Endodermal cell (in vitro differentiated cells): ENCODE measurements at regions not wholly inside any gene's neighbourhood (a gene's known extent, or its start where the extent isn't known, plus 50 kb on each side); places are given as distances from the start of the nearest gene placed in this dataset.

Experiments used
- DNase-seq: peaks from one replicate; pipeline ENCODE4 v3.0.0-alpha.2; 2017
- H3K27ac ChIP-seq: 2 replicates; pipeline ENCODE4 v1.5.1; 2013; ENCODE audit warnings: mild to moderate bottlenecking, low read depth, low read length, moderate library complexity
- H3K27me3 ChIP-seq: 2 replicates; pipeline ENCODE4 v1.6.1; 2013; ENCODE audit warnings: mild to moderate bottlenecking, low read length, moderate library complexity; ENCODE audit not compliant: insufficient read depth, control insufficient read depth, poor library complexity, severe bottlenecking
- H3K36me3 ChIP-seq: 2 replicates; pipeline ENCODE4 v1.7.0; 2013; ENCODE audit warnings: mild to moderate bottlenecking, low read length, moderate library complexity; ENCODE audit not compliant: control insufficient read depth, insufficient read depth
- H3K4me1 ChIP-seq: one replicate; pipeline ENCODE4 v1.7.0; 2013; ENCODE audit warnings: low read length; ENCODE audit not compliant: control insufficient read depth, insufficient read depth
- H3K4me3 ChIP-seq: 2 replicates; pipeline ENCODE4 v1.5.1; 2013; ENCODE audit warnings: mild to moderate bottlenecking, low read length, moderate library complexity
- H3K9ac ChIP-seq: 2 replicates; pipeline ENCODE4 v1.6.1; 2013; ENCODE audit warnings: mild to moderate bottlenecking, low read length, moderate library complexity; ENCODE audit not compliant: poor library complexity, severe bottlenecking; ENCODE audit errors: extremely low read depth
- H3K9me3 ChIP-seq: 2 replicates; pipeline ENCODE4 v1.6.1; 2013; ENCODE audit warnings: mild to moderate bottlenecking, low read length, moderate library complexity; ENCODE audit not compliant: control insufficient read depth
- H3K27ac Mint-ChIP-seq: 2 replicates; pipeline ENCODE4 v1.8.0; 2020; ENCODE audit warnings: mixed read lengths
- H3K27me3 Mint-ChIP-seq: 2 replicates; pipeline ENCODE4 v1.8.0; 2021; ENCODE audit warnings: mild to moderate bottlenecking, mixed read lengths; ENCODE audit not compliant: insufficient read depth
- H3K36me3 Mint-ChIP-seq: 2 replicates; pipeline ENCODE4 v1.8.0; 2020; ENCODE audit warnings: low read depth, mixed read lengths
- H3K4me1 Mint-ChIP-seq: 2 replicates; pipeline ENCODE4 v1.8.0; 2020; ENCODE audit warnings: mixed read lengths
- H3K4me3 Mint-ChIP-seq: 2 replicates; pipeline ENCODE4 v1.8.0; 2020; ENCODE audit warnings: mild to moderate bottlenecking, moderate library complexity, mixed read lengths
- H3K9me3 Mint-ChIP-seq: 2 replicates; pipeline ENCODE4 v1.8.0; 2020; ENCODE audit warnings: mild to moderate bottlenecking, mixed read lengths
- WGBS, 2 experiments: methylation state at CpG; one replicate each; pipeline versions ENCODE4 v1.1.5 to v1.1.7; 2013; ENCODE audit warnings: missing lambda C conversion rate in 2 of 2, mixed read lengths in 1 of 2; ENCODE audit not compliant: insufficient coverage in 1 of 2, insufficient read length in 1 of 2; 5-methylcytosine and 5-hydroxymethylcytosine counted together
- TF ChIP-seq, protein P1 (sequence below): fragments of 200-600 bp; sonication (generic); conservative IDR thresholded peaks from 2 replicates; pipeline ENCODE4 v1.5.0; 2021; ENCODE audit warnings: antibody characterized with exemption, mild to moderate bottlenecking

DNA sequence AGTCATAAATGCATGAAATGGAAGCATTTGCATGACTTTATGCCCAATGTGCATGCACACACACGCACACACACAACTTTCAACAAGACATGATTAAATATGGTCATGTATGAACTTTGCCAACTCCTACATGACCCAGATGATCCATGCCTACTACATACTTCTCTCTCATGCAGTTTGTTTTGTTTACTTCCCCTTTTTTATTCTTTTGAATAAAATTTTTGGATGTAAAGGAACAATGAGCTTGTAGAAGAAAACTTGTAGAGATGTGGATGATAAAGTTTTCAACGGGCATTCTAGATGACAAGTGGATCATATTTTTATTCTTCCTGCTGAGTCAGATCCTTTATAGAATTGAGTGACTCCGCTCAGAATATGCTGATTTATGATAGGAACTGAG lies 50.8 kb upstream of the AIG1 start:
- no peaks in the 10 kb centered on the region for H3K36me3 ChIP-seq
- no peaks in the 10 kb centered on the region for H3K4me1 Mint-ChIP-seq
- no peak overlapping the region for H3K27ac ChIP-seq
- TF ChIP-seq, protein P1, sequence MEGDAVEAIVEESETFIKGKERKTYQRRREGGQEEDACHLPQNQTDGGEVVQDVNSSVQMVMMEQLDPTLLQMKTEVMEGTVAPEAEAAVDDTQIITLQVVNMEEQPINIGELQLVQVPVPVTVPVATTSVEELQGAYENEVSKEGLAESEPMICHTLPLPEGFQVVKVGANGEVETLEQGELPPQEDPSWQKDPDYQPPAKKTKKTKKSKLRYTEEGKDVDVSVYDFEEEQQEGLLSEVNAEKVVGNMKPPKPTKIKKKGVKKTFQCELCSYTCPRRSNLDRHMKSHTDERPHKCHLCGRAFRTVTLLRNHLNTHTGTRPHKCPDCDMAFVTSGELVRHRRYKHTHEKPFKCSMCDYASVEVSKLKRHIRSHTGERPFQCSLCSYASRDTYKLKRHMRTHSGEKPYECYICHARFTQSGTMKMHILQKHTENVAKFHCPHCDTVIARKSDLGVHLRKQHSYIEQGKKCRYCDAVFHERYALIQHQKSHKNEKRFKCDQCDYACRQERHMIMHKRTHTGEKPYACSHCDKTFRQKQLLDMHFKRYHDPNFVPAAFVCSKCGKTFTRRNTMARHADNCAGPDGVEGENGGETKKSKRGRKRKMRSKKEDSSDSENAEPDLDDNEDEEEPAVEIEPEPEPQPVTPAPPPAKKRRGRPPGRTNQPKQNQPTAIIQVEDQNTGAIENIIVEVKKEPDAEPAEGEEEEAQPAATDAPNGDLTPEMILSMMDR = no peak
- DNase-seq = no peak
- H3K27me3 ChIP-seq = no peaks in the 10 kb centered on the region
- no peaks in the 10 kb centered on the region for H3K9me3 Mint-ChIP-seq
- H3K36me3 Mint-ChIP-seq = no peaks in the 10 kb centered on the region
- no peaks in the 10 kb centered on the region for H3K4me1 ChIP-seq
- WGBS, 2 experiments = 86 to 97% methylated on average over 1 to 3 of the region's 3 CpGs
- H3K27ac Mint-ChIP-seq = no peak overlapping the region
- H3K27me3 Mint-ChIP-seq = peaks cover 3% of the 10 kb centered on the region
- H3K9me3 ChIP-seq = no peaks in the 10 kb centered on the region
- no peak overlapping the region for H3K9ac ChIP-seq
- no peak overlapping the region for H3K4me3 Mint-ChIP-seq
- no peak overlapping the region for H3K4me3 ChIP-seq
